ENCODE measurements at regions not wholly inside any gene's neighbourhood (a gene's known extent, or its start where the extent isn't known, plus 50 kb on each side); places are given as distances from the start of the nearest gene placed in this dataset.

DNA sequence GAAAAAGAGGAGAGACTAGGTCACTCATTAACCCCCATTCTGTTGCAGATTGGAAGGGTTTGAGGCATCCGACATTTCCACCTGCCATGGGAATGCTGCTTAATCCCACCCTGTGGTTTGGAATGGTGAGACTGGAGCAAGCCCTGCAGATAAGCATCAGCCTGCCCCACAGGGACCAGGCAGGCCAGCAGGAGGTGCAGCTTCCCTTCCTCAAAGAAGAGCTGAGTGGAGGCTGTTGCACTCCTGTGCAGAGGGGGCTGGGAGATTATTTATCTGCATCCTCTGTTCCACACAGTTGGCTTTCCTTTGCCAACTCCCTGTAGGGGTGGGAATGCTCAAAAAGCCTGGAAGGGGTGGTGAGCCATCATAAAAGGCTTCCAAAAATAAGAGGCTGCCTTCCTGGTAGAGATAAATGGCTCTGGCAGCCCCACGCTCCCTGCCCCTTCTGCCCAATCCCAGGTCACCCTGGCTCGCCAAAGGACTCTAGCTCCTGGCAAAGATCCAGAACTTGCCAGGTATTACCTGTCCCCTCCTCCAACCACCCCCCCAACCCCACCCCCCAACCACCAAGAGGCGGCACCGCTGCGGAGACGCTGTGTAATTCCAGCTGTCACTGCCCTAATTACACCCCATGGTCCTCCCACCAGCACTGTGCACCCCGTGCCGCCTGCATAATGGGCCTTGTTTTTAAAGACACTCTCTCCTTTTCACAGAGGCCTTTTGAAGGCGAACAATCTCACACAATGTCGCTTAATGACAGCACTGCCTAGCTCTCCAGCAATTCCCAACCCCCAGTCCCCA, 83.0 kb upstream of the ZC3H12A start:
- ChIA-PET CTCF (interaction anchor here (1.3 kb wide), 1 partner anchor 43 kb away, joined by 4 read pairs; no protein-coding TSS in a partner anchor), RAD21 (ENCODE audit: low non-redundant PET in 1 of 2, low total read pairs in 2 of 2, uncharacterized antibody in 2 of 2, unreplicated experiment in 2 of 2) (no interaction called here), POLR2A (no interaction called here)
- TF ChIP-seq CBX3 (IDR thresholded peaks at IDR 0.05; ENCODE audit: low read depth) (no peak), YY1 (IDR thresholded peaks at IDR 0.05; ENCODE audit: extremely low read depth, insufficient replicate concordance, low read depth, low read length) (no peak), ZNF274 (IDR thresholded peaks at IDR 0.05; ENCODE audit: low read depth, low read length) (no peak), EZH2 (IDR thresholded peaks at IDR 0.05) (no peak), ZFX (IDR thresholded peaks at IDR 0.05) (no peak), RAD21 (IDR thresholded peaks at IDR 0.05; ENCODE audit: low read depth) (peak; percentile 40; the same call in 1 of the 2 replicates), FOSL1 (IDR thresholded peaks at IDR 0.05; ENCODE audit: low read depth) (no peak), ELF1 (IDR thresholded peaks at IDR 0.05; ENCODE audit: borderline replicate concordance, low read depth) (no peak), EGR1 (IDR thresholded peaks at IDR 0.05; ENCODE audit: low read depth) (no peak), TCF7L2 (IDR thresholded peaks at IDR 0.05; ENCODE audit: borderline replicate concordance, extremely low read depth, insufficient read depth, insufficient read length) (no peak), POLR2AphosphoS5 (IDR thresholded peaks at IDR 0.05; ENCODE audit: low read depth, low read length) (no peak), SRF (IDR thresholded peaks at IDR 0.05; ENCODE audit: low read depth) (no peak), POLR2A (IDR thresholded peaks at IDR 0.05; ENCODE audit: borderline replicate concordance, extremely low read depth, insufficient read depth, insufficient read length) (no peak)
- TF ChIP-seq, protein P1, sequence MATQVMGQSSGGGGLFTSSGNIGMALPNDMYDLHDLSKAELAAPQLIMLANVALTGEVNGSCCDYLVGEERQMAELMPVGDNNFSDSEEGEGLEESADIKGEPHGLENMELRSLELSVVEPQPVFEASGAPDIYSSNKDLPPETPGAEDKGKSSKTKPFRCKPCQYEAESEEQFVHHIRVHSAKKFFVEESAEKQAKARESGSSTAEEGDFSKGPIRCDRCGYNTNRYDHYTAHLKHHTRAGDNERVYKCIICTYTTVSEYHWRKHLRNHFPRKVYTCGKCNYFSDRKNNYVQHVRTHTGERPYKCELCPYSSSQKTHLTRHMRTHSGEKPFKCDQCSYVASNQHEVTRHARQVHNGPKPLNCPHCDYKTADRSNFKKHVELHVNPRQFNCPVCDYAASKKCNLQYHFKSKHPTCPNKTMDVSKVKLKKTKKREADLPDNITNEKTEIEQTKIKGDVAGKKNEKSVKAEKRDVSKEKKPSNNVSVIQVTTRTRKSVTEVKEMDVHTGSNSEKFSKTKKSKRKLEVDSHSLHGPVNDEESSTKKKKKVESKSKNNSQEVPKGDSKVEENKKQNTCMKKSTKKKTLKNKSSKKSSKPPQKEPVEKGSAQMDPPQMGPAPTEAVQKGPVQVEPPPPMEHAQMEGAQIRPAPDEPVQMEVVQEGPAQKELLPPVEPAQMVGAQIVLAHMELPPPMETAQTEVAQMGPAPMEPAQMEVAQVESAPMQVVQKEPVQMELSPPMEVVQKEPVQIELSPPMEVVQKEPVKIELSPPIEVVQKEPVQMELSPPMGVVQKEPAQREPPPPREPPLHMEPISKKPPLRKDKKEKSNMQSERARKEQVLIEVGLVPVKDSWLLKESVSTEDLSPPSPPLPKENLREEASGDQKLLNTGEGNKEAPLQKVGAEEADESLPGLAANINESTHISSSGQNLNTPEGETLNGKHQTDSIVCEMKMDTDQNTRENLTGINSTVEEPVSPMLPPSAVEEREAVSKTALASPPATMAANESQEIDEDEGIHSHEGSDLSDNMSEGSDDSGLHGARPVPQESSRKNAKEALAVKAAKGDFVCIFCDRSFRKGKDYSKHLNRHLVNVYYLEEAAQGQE (IDR thresholded peaks at IDR 0.05; ENCODE audit: low read depth): no peak
- TF ChIP-seq, protein P2, sequence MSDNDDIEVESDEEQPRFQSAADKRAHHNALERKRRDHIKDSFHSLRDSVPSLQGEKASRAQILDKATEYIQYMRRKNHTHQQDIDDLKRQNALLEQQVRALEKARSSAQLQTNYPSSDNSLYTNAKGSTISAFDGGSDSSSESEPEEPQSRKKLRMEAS (IDR thresholded peaks at IDR 0.05): no peak
- TF ChIP-seq, protein P3, sequence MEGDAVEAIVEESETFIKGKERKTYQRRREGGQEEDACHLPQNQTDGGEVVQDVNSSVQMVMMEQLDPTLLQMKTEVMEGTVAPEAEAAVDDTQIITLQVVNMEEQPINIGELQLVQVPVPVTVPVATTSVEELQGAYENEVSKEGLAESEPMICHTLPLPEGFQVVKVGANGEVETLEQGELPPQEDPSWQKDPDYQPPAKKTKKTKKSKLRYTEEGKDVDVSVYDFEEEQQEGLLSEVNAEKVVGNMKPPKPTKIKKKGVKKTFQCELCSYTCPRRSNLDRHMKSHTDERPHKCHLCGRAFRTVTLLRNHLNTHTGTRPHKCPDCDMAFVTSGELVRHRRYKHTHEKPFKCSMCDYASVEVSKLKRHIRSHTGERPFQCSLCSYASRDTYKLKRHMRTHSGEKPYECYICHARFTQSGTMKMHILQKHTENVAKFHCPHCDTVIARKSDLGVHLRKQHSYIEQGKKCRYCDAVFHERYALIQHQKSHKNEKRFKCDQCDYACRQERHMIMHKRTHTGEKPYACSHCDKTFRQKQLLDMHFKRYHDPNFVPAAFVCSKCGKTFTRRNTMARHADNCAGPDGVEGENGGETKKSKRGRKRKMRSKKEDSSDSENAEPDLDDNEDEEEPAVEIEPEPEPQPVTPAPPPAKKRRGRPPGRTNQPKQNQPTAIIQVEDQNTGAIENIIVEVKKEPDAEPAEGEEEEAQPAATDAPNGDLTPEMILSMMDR (IDR thresholded peaks at IDR 0.05 in 2 of 3, conservative IDR thresholded peaks at IDR 0.05 in 1 of 3; ENCODE audit: borderline replicate concordance in 1 of 3, insufficient read depth in 1 of 3, low read depth in 2 of 3, low read length in 2 of 3): peak in 2 of 3 experiments; percentile 28 to 29; a peak in 2 of 6 replicates
- H3K4me1 ChIP-seq (ENCODE audit: control insufficient read depth in 1 of 2, insufficient read depth in 2 of 2, low read length in 2 of 2): peaks cover 5 to 14% of the 10 kb centered on the region in 2 experiments; a peak in 3 of 4 replicates
- no peaks in the 10 kb centered on the region for H3K36me3 ChIP-seq (ENCODE audit: control insufficient read depth in 1 of 2, insufficient read depth in 2 of 2, low read length in 2 of 2)
- H3K9ac ChIP-seq (ENCODE audit: low read length): no peak overlapping the region
- H3K9me3 ChIP-seq (ENCODE audit: control insufficient read depth in 1 of 2, insufficient read depth in 1 of 2, low read depth in 1 of 2, low read length in 2 of 2): no peaks in the 10 kb centered on the region
- H2AFZ ChIP-seq (ENCODE audit: low read depth, low read length, poor library complexity, severe bottlenecking): no peak overlapping the region
- H3K27ac ChIP-seq (ENCODE audit: low read depth, low read length): no peak overlapping the region
- DNase-seq (ENCODE audit: low read depth, low spot score): no peak
- peaks cover 7% of the 10 kb centered on the region; the same call in 1 of the 2 replicates for H3K27me3 ChIP-seq (ENCODE audit: insufficient read depth, low read length)
- H3K4me3 ChIP-seq (replicated peaks in 1 of 2; ENCODE audit: low read depth in 1 of 2, low read length in 2 of 2): no peak overlapping the region
- no TSS peak for BruUV-seq (replicated peaks)
- H3K79me2 ChIP-seq (ENCODE audit: insufficient read depth, low read length): no peaks in the 10 kb centered on the region
- H3K4me2 ChIP-seq (ENCODE audit: low read length): no peak overlapping the region
- no peak for ATAC-seq
- intact Hi-C loops (cut with micrococcal nuclease): no loop called here
- no peaks in the 10 kb centered on the region for H4K20me1 ChIP-seq (ENCODE audit: insufficient read depth)
- H3K9me2 ChIP-seq (ENCODE audit: insufficient read depth): no peaks in the 10 kb centered on the region

All from HCT116 (cell line).